Suppressor macrophage treated with lipopolysaccharide for 4 hours (primary cell): ENCODE measurements at regions not wholly inside any gene's neighbourhood (a gene's known extent, or its start where the extent isn't known, plus 50 kb on each side); places are given as distances from the start of the nearest gene placed in this dataset.
"Not testable (repeated sequence)": the region's sequence is repeated elsewhere in the genome, so short reads cannot be mapped to it uniquely, and the experiment has no call there.

Source experiments
- DNase-seq: peaks from one replicate; pipeline ENCODE4 v3.0.0-alpha.2; 2020

DNA sequence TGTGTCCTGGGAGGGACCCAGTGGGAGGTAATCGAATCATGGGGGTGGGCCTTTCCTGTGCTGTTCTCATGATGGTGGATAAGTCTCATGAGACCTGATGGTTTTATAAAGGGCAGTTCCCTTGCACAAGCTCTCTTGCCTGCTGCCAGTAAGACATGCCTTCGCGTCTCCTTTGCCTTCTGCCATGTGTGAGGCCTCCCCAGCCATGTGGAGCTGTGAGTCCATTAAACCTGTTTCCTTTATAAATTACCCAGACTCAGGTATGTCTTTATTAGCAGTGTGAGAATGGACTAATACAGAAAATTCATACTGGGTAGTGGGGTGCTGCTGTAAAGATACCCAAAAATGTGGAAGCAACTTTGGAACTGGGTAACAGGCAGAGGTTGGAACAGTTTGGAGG, 300.0 kb upstream of the ZFP42 start:
- not testable (repeated sequence) for DNase-seq

GRCh38 chr4:187711586-187711985, 284.0 kb upstream of the ZFP42 start:
- DNase-seq, result no peak

- DNase-seq, result no peak
Observed at GRCh38 chr4:187714957-187715356, 280.6 kb upstream of the ZFP42 start.

DNA sequence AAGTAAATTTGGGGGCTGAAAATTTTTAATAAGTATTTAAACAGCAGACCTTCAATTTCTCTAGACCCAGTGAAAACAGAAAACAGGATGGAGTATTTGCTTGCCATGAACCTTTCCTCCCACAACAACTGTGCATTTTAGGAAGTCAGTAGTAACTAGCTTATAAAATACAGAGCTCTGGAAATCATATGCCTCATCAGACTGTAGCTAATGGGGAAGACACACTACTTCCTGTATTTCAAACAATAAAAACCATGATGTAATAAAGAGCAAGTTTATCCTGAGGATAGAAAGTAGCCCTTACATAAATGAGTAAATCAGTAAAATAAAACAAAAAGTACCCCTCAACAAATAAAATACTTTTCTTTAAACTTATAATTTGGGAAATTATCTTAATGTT, 280.1 kb upstream of the ZFP42 start:
- DNase-seq, result no peak

DNA sequence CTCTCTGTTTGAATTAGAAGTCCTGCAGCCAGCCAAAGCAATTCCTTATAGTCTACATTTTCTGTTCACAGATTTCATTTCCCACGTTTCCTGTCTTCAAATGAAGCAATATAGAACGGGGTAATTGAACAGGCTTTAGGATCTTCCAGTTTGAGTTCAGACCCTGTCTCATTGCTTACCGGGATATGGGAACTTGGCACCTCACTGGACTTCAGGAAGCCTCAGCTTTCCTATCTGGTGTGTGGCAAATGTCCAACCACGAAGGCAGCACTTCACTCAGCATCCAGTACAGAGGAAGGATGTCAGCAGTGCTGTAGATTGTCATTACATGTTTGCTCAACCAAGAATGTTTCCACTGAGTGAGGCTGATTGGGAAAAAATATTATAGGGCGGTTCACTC, 271.1 kb upstream of the ZFP42 start:
- DNase-seq, result no peak

GRCh38 chr4:187726485-187726884, 269.1 kb upstream of the ZFP42 start:
- no peak for DNase-seq

DNA sequence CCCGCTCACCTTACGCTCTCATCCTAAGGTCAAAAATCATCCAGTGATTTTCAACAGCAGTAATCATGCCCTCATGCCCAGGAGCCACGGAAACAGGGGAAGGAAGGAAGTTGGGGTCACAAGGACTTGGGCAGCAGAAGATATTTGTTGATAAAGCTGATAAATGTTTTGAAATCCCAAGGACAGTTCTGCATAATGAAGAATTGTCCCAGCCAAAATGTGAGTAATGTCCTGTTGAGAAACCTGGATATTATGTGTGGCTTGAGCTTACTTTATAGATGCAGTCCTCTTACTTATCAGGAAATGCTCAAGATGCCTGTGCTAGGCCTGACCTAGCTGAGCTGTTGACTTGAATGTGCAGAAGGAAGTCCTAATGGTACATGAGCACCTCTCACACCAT, 263.0 kb upstream of the ZFP42 start:
- no peak for DNase-seq

- no peak for DNase-seq
Observed at GRCh38 chr4:187739771-187740170, 255.8 kb upstream of the ZFP42 start.

GRCh38 chr4:187744911-187745310, 250.7 kb upstream of the ZFP42 start:
- no peak for DNase-seq

- not testable (repeated sequence) for DNase-seq
Observed at GRCh38 chr4:187750652-187751051, 244.9 kb upstream of the ZFP42 start.

DNA sequence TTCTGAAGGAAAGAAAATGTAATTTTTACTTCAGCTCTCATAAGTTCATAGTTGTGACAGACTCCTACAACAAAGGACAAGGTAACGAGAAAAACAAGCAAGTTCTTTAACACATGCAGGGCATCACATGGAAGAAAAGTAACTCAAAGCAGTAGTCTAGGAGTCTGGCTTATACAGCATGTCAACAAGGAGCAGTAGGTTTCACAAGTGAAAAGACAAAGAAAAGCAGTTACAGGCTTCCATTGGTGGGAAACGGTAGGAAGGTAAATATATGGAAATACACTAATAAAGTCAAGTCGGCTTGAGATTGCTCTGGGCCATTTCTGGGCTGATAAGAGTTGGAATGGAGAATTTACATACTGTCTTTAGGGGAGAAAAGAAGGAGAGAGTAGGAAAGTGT, 228.4 kb upstream of the ZFP42 start:
- no peak for DNase-seq

- DNase-seq, result no peak
Observed at GRCh38 chr4:187767687-187768086, 227.9 kb upstream of the ZFP42 start.

DNA sequence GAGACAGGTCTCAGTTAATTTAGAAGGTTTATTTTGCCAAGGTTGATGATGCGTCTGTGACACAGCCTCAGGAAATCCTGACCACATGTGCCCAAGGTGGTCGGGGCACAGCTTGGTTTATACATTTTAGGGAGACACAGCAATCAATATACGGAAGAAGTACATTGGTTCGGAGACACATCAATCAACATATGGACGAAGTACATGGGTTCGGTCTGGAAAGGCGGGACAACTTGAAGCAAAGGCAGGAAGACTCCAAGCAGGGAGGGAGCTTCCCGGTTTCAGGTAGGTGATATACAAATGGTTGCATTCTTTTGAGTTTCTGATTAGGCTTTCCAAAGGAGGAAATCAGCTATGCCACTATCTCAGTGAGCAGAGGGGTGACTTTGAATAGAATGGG, 225.2 kb upstream of the ZFP42 start:
- DNase-seq, result no peak

GRCh38 chr4:187777954-187778353, 217.6 kb upstream of the ZFP42 start:
- no peak for DNase-seq

DNA sequence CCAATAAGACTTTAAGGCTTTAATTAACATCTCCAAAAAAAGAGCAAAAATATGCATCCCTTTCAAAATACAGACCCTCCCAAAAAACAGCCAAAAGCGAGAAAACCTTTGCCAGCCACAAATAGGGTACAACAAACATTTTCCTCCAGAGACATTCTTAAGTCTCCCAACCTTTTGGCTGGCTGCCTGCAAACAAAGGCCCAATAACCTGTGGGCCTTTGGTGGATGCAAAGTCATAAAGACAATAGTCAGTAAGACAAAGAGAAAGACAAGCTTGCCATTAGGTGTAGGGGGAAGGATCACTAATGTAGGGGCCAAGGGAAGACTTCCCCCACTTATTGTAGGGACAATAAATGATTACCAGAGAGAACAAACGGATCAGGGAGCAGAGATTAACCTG, 215.5 kb upstream of the ZFP42 start:
- DNase-seq, result no peak

- DNase-seq, result no peak
Observed at GRCh38 chr4:187782286-187782824, 213.2 kb upstream of the ZFP42 start.

DNA sequence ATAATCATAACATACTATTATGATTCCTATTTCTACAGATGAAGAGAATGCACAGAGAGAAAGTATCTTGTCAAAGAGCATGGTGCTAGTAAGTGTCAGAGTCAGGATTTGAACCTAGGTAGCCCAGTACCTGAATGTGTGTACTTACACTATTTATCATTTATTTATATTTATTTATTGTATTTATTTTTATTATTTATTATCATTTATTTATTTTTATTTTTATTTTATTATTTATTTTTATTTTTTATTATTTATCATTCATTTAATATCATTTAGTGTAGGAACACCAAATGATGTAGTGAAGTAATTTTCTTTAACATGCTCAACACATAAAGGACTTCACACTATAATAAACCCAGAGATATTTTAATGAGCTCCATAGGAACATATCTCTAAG, 209.4 kb upstream of the ZFP42 start:
- DNase-seq, result no peak

GRCh38 chr4:187789078-187789477, 206.5 kb upstream of the ZFP42 start:
- DNase-seq, result no peak

DNA sequence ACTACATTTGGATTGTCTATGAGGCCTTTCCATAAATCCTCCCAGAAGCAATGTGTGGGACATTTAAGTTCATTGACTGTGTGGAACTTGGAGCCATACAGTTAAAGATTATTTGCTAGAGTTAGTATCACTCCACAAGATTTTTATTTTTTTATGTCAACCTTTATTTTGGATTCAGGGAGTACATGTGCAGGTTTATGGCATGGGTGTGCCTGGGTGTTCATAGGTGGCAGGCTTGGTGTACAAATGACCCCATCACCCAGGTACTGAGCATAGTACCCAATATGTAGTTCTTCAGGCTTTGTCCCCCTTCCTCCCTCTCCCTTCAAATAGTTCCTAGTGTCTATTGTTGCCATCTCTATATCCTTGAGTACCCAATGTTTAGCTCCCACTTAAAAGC, 199.8 kb upstream of the ZFP42 start:
- no peak for DNase-seq

- no peak for DNase-seq
Observed at GRCh38 chr4:187798385-187798784, 197.2 kb upstream of the ZFP42 start.

DNA sequence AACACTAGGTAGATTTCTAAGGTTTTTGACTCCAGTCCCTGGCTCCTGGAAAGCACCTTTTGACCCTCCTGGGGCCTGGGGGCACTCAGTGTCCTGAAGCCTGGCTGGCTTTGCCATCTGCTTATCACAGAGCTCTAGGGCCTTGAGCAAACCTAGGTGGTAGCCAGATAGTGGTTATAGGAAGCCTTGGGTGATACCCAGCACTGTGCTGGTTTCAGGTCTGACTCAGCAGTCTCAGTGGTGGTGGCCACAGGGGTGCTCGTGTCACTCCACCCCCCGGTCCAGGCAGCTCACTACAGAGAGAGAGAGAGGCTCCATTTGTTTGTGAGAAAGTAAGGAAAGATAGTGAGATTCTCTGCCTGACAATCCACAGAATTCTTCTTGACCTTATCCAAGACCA, 195.8 kb upstream of the ZFP42 start:
- no peak for DNase-seq

GRCh38 chr4:187811591-187811990, 184.0 kb upstream of the ZFP42 start:
- no peak for DNase-seq

DNA sequence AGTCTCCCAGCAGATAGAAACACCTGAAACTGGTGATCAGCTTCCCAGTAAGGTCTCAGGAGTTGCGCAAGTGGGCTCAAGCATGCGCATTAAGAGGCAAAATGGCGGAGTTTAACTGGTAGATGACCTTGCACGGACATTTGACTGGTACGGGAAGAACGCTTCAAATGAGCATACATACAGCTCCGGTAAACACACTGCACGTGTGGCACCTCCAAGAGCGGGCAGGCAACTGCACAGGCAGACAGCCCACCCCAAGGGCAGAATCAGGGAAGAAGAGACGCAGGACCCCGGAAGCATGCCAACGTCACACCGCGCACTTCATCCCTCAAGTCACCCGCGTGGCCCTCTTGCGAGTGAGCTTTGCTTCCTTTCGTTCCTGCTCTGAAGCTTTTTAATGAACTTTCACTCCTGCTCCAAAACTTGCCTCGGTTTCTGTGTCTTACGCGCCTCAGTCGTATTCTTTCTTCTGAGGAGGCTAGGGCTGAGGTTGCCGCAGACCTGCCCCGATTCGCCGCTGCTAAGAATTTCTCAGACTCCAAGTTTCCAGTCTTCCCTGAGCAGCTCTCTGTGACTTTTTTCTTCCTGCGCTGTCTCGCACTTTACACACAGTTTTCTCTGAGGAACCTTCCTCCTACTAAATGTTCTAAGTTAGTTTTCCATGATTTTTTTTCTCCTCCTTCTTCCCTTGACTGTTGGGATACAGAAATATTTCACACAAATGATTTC, 180.7 kb upstream of the ZFP42 start:
- DNase-seq, result no peak

- no peak for DNase-seq
Observed at GRCh38 chr4:187826725-187827124, 168.8 kb upstream of the ZFP42 start.

DNA sequence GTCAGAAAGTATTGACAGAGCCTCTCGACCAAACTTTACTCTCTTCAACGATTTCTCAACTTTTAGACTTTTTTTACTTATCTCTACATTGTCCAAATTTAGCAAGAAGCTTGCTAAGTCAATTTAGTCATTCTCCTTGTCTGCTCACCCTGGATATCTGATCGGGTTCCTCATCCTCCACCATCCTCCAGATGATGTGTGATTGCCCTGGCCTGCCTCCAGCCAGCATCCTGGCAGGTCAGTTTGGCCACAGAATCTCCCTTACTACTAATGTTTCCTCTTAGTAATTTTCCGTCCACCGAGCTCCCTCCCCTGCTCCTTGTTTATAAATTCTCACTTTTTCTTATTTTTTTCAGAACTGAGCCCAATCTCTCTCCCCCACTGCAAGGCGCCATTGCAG, 167.9 kb upstream of the ZFP42 start:
- no peak for DNase-seq
